Neural crest cell (in vitro differentiated cells): ENCODE measurements at regions not wholly inside any gene's neighbourhood (a gene's known extent, or its start where the extent isn't known, plus 50 kb on each side); places are given as distances from the start of the nearest gene placed in this dataset.

ENCODE experiments used
- DNase-seq: peaks from one replicate; pipeline ENCODE4 v3.0.0; 2021; ENCODE audit warnings: low read depth, mixed read lengths, low spot score
- H3K27ac Mint-ChIP-seq: one replicate; pipeline ENCODE4 v1.8.0; 2021; ENCODE audit warnings: mild to moderate bottlenecking, mixed read lengths; ENCODE audit not compliant: unreplicated experiment
- H3K27me3 Mint-ChIP-seq: 2 replicates; pipeline ENCODE4 v1.8.0; 2021; ENCODE audit warnings: low read depth, mild to moderate bottlenecking, mixed read lengths
- H3K36me3 Mint-ChIP-seq: 2 replicates; pipeline ENCODE4 v1.8.0; 2021; ENCODE audit warnings: low read depth, mild to moderate bottlenecking, mixed read lengths
- H3K4me1 Mint-ChIP-seq: 2 replicates; pipeline ENCODE4 v1.8.0; 2021; ENCODE audit warnings: mixed read lengths
- H3K4me3 Mint-ChIP-seq: one replicate; pipeline ENCODE4 v1.8.0; 2021; ENCODE audit warnings: mild to moderate bottlenecking, mixed read lengths
- H3K9me3 Mint-ChIP-seq: 2 replicates; pipeline ENCODE4 v1.8.0; 2021; ENCODE audit warnings: mixed read lengths
- TF ChIP-seq, protein P1 (sequence below): fragments of 200-600 bp; sonication (generic); conservative IDR thresholded peaks from 2 replicates; pipeline ENCODE4 v1.5.0; 2021; ENCODE audit warnings: antibody characterized with exemption, mild to moderate bottlenecking

- H3K9me3 Mint-ChIP-seq: no peaks in the 10 kb centered on the region
- no peaks in the 10 kb centered on the region for H3K4me1 Mint-ChIP-seq
- H3K36me3 Mint-ChIP-seq: peaks cover 4% of the 10 kb centered on the region
- TF ChIP-seq, protein P1, sequence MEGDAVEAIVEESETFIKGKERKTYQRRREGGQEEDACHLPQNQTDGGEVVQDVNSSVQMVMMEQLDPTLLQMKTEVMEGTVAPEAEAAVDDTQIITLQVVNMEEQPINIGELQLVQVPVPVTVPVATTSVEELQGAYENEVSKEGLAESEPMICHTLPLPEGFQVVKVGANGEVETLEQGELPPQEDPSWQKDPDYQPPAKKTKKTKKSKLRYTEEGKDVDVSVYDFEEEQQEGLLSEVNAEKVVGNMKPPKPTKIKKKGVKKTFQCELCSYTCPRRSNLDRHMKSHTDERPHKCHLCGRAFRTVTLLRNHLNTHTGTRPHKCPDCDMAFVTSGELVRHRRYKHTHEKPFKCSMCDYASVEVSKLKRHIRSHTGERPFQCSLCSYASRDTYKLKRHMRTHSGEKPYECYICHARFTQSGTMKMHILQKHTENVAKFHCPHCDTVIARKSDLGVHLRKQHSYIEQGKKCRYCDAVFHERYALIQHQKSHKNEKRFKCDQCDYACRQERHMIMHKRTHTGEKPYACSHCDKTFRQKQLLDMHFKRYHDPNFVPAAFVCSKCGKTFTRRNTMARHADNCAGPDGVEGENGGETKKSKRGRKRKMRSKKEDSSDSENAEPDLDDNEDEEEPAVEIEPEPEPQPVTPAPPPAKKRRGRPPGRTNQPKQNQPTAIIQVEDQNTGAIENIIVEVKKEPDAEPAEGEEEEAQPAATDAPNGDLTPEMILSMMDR: no peak
- no peak overlapping the region for H3K27ac Mint-ChIP-seq
- DNase-seq: no peak
- H3K27me3 Mint-ChIP-seq: peaks cover 3% of the 10 kb centered on the region
- no peak overlapping the region for H3K4me3 Mint-ChIP-seq
Observed at GRCh38 chr13:21319869-21320641, 139.0 kb downstream of the ZDHHC20 start.

GRCh38 chr13:21320642-21321034 lies 138.5 kb downstream of the ZDHHC20 start:
- TF ChIP-seq, protein P1: no peak

DNA sequence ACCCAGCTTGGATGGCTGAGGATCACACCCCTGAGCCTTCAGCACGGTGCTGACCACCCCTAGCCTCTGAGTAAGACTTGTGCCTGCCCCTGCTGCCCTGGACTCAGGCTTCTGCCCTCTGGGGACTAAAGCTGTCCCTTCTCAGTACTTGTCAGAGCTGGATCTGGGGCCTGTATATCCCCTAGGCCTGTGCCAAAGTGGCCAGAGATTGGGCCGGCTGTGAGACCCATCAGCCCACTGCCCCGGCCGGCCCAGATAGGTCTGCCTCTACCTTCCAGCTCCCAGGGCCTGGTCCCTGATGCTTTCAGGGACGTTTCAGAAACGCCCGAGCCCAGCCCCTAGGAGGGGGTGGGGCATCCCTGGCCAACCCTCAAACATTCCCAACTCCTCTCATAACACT lies 137.8 kb downstream of the ZDHHC20 start:
- TF ChIP-seq, protein P1: no peak
- no peak overlapping the region for H3K4me3 Mint-ChIP-seq
- peaks cover 5% of the 10 kb centered on the region for H3K4me1 Mint-ChIP-seq
- DNase-seq: no peak
- H3K27ac Mint-ChIP-seq: peak overlapping the region; percentile 60
- H3K9me3 Mint-ChIP-seq: no peaks in the 10 kb centered on the region
- peaks cover 4% of the 10 kb centered on the region for H3K36me3 Mint-ChIP-seq
- H3K27me3 Mint-ChIP-seq: peaks cover 11% of the 10 kb centered on the region

More at GRCh38 chr13:21320642-21321034, 138.5 kb downstream of the ZDHHC20 start:
- no peaks in the 10 kb centered on the region for H3K9me3 Mint-ChIP-seq
- H3K4me3 Mint-ChIP-seq: no peak overlapping the region
- no peak overlapping the region for H3K27ac Mint-ChIP-seq
- DNase-seq: no peak
- peaks cover 7% of the 10 kb centered on the region for H3K27me3 Mint-ChIP-seq
- peaks cover 4% of the 10 kb centered on the region for H3K36me3 Mint-ChIP-seq
- peaks cover 2% of the 10 kb centered on the region for H3K4me1 Mint-ChIP-seq

DNA sequence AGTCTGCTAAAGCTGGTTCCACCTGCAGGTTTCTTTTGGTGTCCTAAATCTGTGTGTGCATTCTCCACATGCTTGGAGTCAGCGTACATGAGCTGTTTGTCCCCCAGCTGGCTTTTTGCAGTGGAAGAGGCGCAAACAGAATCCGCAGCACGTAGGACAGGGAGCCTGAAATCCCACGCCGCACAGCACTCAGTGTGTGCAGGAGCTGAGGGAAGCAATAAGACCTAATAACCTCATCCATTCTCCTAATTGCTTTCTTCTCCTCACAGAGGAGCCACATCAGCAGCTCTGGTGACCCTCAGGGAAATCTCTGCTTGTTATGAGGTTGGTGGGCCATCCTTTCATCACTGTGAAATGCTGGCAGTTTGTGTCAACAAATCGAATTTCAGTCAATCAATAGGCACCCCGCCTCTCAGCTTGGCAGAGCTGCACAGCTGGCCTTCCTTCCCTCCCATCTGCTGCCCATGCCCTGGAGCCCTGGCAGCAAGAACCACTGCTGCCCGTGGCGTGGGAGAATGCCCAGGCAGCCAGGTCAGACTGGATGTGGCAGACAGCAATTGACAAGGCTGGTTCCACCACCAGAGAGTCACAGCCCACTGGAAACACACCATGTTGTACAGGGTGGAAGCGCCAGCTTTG lies 136.7 kb downstream of the ZDHHC20 start:
- H3K36me3 Mint-ChIP-seq: peaks cover 2% of the 10 kb centered on the region
- peak overlapping the region; percentile 48 for H3K27ac Mint-ChIP-seq
- TF ChIP-seq, protein P1: no peak
- no peak overlapping the region for H3K4me3 Mint-ChIP-seq
- H3K9me3 Mint-ChIP-seq: no peaks in the 10 kb centered on the region
- H3K27me3 Mint-ChIP-seq: peaks cover 22% of the 10 kb centered on the region
- DNase-seq: no peak
- peaks cover 5% of the 10 kb centered on the region for H3K4me1 Mint-ChIP-seq
